ENCODE measurements at regions not wholly inside any gene's neighbourhood (a gene's known extent, or its start where the extent isn't known, plus 50 kb on each side); places are given as distances from the start of the nearest gene placed in this dataset.

GRCh38 chr12:91959220-91959619 lies 186.4 kb downstream of the BTG1 start:
- ChIA-PET POLR2A (ENCODE audit: low non-redundant PET) (no interaction called here), CTCF (no interaction called here)
- no peaks in the 10 kb centered on the region for H3K9me3 ChIP-seq (ENCODE audit: low read depth, low read length, poor library complexity, severe bottlenecking)
- DNase-seq (ENCODE audit: low spot score), result no peak
- H3K36me3 ChIP-seq (ENCODE audit: insufficient read depth, low read length, poor library complexity, severe bottlenecking), result no peaks in the 10 kb centered on the region
- H3K4me1 ChIP-seq (ENCODE audit: insufficient read depth, low read length, poor library complexity, severe bottlenecking), result no peaks in the 10 kb centered on the region
- no peak overlapping the region for H3K27ac ChIP-seq (ENCODE audit: low read depth, low read length, poor library complexity, severe bottlenecking)
- no peaks in the 10 kb centered on the region for H3K27me3 ChIP-seq (replicated peaks; ENCODE audit: insufficient read depth, low read depth, low read length, poor library complexity)
- intact Hi-C loops (cut with micrococcal nuclease; ENCODE audit: unreplicated experiment), result no loop called here
- BruUV-seq (replicated peaks), result no TSS peak
- no peak overlapping the region for H3K4me3 ChIP-seq (ENCODE audit: low read depth, low read length, poor library complexity, severe bottlenecking)
- no peak for TF ChIP-seq CTCF (conservative IDR thresholded peaks at IDR 0.05; ENCODE audit: low read depth, low read length)
- TF ChIP-seq EZH2 (IDR thresholded peaks at IDR 0.05; ENCODE audit: borderline replicate concordance, low read depth, low read length, poor library complexity, severe bottlenecking), result no peak

- no TSS peak for BruUV-seq (replicated peaks)
- ChIA-PET POLR2A (ENCODE audit: low non-redundant PET) (no interaction called here), CTCF (no interaction called here)
These were observed 186.8 kb downstream of the BTG1 start for GRCh38 chr12:91958816-91959215.

GRCh38 chr12:91954747-91955146 lies 190.9 kb downstream of the BTG1 start:
- TF ChIP-seq CTCF (conservative IDR thresholded peaks at IDR 0.05; ENCODE audit: low read depth, low read length) (no peak), EZH2 (IDR thresholded peaks at IDR 0.05; ENCODE audit: borderline replicate concordance, low read depth, low read length, poor library complexity, severe bottlenecking) (no peak)
- intact Hi-C loops (cut with micrococcal nuclease; ENCODE audit: unreplicated experiment), result no loop called here
- CTCF ChIA-PET, result no interaction called here

More at GRCh38 chr12:91958816-91959215, 186.8 kb downstream of the BTG1 start:
- Histone ChIP-seq H3K27me3 (replicated peaks; ENCODE audit: insufficient read depth, low read depth, low read length, poor library complexity) (no peaks in the 10 kb centered on the region), H3K4me1 (ENCODE audit: insufficient read depth, low read length, poor library complexity, severe bottlenecking) (no peaks in the 10 kb centered on the region), H3K27ac (ENCODE audit: low read depth, low read length, poor library complexity, severe bottlenecking) (no peak overlapping the region), H3K4me3 (ENCODE audit: low read depth, low read length, poor library complexity, severe bottlenecking) (no peak overlapping the region), H3K9me3 (ENCODE audit: low read depth, low read length, poor library complexity, severe bottlenecking) (no peaks in the 10 kb centered on the region), H3K36me3 (ENCODE audit: insufficient read depth, low read length, poor library complexity, severe bottlenecking) (no peaks in the 10 kb centered on the region)
- DNase-seq (ENCODE audit: low spot score), result no peak
- TF ChIP-seq CTCF (conservative IDR thresholded peaks at IDR 0.05; ENCODE audit: low read depth, low read length), result no peak
- no peak for TF ChIP-seq EZH2 (IDR thresholded peaks at IDR 0.05; ENCODE audit: borderline replicate concordance, low read depth, low read length, poor library complexity, severe bottlenecking)
- intact Hi-C loops (cut with micrococcal nuclease; ENCODE audit: unreplicated experiment), result no loop called here

More at GRCh38 chr12:91954747-91955146, 190.9 kb downstream of the BTG1 start:
- no peaks in the 10 kb centered on the region for H3K36me3 ChIP-seq (ENCODE audit: insufficient read depth, low read length, poor library complexity, severe bottlenecking)
- no peak overlapping the region for H3K27ac ChIP-seq (ENCODE audit: low read depth, low read length, poor library complexity, severe bottlenecking)
- POLR2A ChIA-PET (ENCODE audit: low non-redundant PET), result interaction anchor here (0.6 kb wide), 1 partner anchor 17 kb away, joined by 3 read pairs; no protein-coding TSS in a partner anchor
- BruUV-seq (replicated peaks), result no TSS peak
- no peak for DNase-seq (ENCODE audit: low spot score)
- H3K9me3 ChIP-seq (ENCODE audit: low read depth, low read length, poor library complexity, severe bottlenecking), result no peaks in the 10 kb centered on the region
- no peak overlapping the region for H3K4me3 ChIP-seq (ENCODE audit: low read depth, low read length, poor library complexity, severe bottlenecking)
- H3K27me3 ChIP-seq (replicated peaks; ENCODE audit: insufficient read depth, low read depth, low read length, poor library complexity), result no peaks in the 10 kb centered on the region
- H3K4me1 ChIP-seq (ENCODE audit: insufficient read depth, low read length, poor library complexity, severe bottlenecking), result no peaks in the 10 kb centered on the region

Data from A673 (cell line).